ENCODE measurements at regions not wholly inside any gene's neighbourhood (a gene's known extent, or its start where the extent isn't known, plus 50 kb on each side); places are given as distances from the start of the nearest gene placed in this dataset.

DNA sequence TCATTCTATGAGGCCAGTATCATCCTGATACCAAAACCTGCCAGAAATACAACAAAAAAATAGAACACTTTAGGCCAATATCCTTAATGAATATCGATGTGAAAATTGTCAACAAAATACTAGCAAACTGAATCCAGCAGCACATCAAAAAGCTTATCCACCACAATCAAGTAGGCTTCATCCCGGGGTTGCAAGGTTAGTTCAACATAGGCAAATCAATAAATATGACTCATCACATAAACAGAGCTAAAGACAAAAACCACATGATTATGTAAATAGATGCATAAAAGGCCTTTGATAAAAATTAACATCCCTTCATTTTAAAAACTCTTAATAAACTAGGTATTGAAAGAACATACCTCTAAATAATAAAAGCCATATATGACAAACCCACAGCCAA, 403.2 kb upstream of the AZI2 start:
- Mint-ChIP-seq H3K27me3 (ENCODE audit: insufficient read depth) (no peaks in the 10 kb centered on the region), H3K27ac (no peak overlapping the region), H3K36me3 (ENCODE audit: low read depth) (no peaks in the 10 kb centered on the region), H3K4me1 (ENCODE audit: low read depth) (no peaks in the 10 kb centered on the region), H3K9me3 (peaks cover 22% of the 10 kb centered on the region), H3K4me3 (no peak overlapping the region)
- intact Hi-C loops (cut with micrococcal nuclease), result no loop called here
- no peak for DNase-seq (ENCODE audit: low spot score)

DNA sequence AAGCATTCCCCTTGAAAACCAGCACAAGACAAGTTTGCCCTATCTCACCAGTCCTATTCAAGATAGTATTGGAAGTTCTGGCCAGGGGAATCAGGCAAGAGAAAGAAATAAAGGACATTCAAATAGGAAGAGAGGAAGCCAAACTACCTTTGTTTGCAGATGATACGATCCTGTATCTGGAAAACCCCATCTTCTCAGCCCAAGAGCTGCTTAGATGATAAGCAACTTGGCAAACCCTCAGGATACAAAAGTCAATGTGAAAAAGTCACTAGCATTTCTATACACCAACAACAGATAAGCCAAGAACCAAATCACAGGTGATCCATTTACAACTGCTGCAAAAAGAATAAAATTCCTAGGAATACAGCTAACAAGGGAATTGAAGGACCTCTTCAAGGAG, 403.7 kb upstream of the AZI2 start:
- Mint-ChIP-seq H3K4me3 (no peak overlapping the region), H3K4me1 (ENCODE audit: low read depth) (no peaks in the 10 kb centered on the region)

DNA sequence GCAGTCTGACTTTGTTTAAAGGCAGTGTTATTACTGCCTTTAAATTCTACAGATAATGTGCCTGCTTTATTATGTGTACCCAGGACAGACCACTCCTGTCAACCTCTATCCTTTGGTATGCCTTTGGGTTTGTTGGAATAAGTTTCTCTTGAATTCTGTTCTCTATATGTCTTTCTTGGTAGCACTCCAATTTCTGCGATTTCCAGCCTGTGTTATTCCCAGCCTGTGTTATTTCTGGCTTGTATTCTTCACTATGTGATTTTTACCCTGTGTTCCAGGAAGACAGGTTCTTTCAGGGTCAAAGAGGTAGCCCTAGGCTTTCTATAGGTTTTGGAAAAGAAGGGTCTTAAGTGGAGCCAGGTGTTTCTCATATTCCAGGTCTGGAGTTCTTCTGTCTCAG, 407.4 kb upstream of the AZI2 start:
- no peaks in the 10 kb centered on the region for H3K4me1 Mint-ChIP-seq (ENCODE audit: low read depth)
- no peaks in the 10 kb centered on the region for H3K36me3 Mint-ChIP-seq (ENCODE audit: low read depth)
- no peak overlapping the region for H3K4me3 Mint-ChIP-seq
- H3K9me3 Mint-ChIP-seq, result peaks cover 11% of the 10 kb centered on the region
- DNase-seq (ENCODE audit: low spot score), result no peak
- H3K27ac Mint-ChIP-seq, result no peak overlapping the region
- intact Hi-C loops (cut with micrococcal nuclease), result no loop called here
- no peaks in the 10 kb centered on the region for H3K27me3 Mint-ChIP-seq (ENCODE audit: insufficient read depth)

More for the DNA sequence above, 403.7 kb upstream of the AZI2 start:
- H3K36me3 Mint-ChIP-seq (ENCODE audit: low read depth), result no peaks in the 10 kb centered on the region
- H3K27me3 Mint-ChIP-seq (ENCODE audit: insufficient read depth), result no peaks in the 10 kb centered on the region
- intact Hi-C loops (cut with micrococcal nuclease), result no loop called here
- peaks cover 22% of the 10 kb centered on the region for H3K9me3 Mint-ChIP-seq
- H3K27ac Mint-ChIP-seq, result no peak overlapping the region
- no peak for DNase-seq (ENCODE audit: low spot score)

DNA sequence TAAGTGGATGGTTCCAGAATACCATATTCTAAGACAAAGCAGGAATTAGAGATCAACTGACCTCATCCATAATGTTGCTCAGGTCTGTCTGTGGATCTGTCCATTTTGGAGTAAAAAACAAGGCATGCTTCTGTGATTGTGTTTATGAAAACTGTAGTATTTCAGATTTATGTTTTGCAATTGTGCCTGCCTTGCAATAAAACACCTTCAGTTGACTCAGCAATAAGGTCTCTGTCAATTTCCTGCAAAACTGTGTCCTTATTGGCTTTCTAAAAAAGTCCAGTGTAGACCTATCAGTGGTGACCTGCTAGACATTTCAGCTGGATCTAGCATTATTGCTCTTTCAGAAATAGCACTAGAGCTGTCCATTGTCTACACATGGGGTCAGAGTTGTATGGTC, 409.5 kb upstream of the AZI2 start:
- Mint-ChIP-seq H3K4me3 (no peak overlapping the region), H3K36me3 (ENCODE audit: low read depth) (no peaks in the 10 kb centered on the region)
- intact Hi-C loops (cut with micrococcal nuclease), result no loop called here

DNA sequence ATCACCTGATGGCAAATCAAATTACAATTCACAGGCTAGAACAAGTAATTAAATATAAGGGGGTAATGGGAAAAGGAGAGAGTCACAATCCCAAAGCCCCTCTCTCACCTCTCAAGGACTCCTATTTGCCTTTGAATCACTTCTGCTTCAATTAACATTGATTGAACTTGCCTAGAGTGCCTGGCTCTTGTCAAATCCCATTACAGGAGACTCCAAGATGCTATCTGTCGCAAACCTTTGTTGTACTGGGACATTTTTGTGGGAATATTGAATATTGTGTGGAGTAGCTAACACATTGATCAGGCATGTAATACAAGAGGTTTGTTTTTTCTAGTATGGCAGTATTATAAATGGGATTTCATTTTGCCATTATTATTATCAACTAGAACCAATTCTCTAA, 412.8 kb upstream of the AZI2 start:
- no peaks in the 10 kb centered on the region for H3K36me3 Mint-ChIP-seq (ENCODE audit: low read depth)
- intact Hi-C loops (cut with micrococcal nuclease), result no loop called here
- H3K27ac Mint-ChIP-seq, result no peak overlapping the region
- H3K27me3 Mint-ChIP-seq (ENCODE audit: insufficient read depth), result no peaks in the 10 kb centered on the region
- no peak overlapping the region for H3K4me3 Mint-ChIP-seq
- H3K9me3 Mint-ChIP-seq, result no peaks in the 10 kb centered on the region
- no peak for DNase-seq (ENCODE audit: low spot score)
- H3K4me1 Mint-ChIP-seq (ENCODE audit: low read depth), result no peaks in the 10 kb centered on the region

More for the DNA sequence above, 409.5 kb upstream of the AZI2 start:
- no peak overlapping the region for H3K27ac Mint-ChIP-seq
- no peaks in the 10 kb centered on the region for H3K9me3 Mint-ChIP-seq
- no peak for DNase-seq (ENCODE audit: low spot score)
- no peaks in the 10 kb centered on the region for H3K4me1 Mint-ChIP-seq (ENCODE audit: low read depth)
- no peaks in the 10 kb centered on the region for H3K27me3 Mint-ChIP-seq (ENCODE audit: insufficient read depth)

DNA sequence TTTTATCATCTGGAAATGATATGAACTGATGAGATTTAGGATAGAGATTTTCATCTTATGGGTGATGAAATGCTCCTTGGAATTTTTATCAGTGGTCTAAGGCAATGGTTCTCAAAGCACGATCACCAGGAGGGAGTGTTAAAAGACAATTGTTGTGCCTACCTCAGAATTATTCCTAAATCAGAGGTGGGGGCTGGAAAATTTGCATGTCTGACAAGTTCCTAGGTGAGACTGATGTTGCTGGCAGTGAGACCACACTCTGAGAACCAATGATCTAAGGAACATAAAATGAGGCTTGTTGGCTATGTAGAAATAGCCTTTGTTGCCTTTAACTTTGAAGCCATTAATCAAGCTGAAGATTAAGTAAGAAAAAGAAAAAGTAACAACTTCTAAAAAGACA, 416.6 kb upstream of the AZI2 start:
- no peaks in the 10 kb centered on the region for H3K4me1 Mint-ChIP-seq (ENCODE audit: low read depth)
- H3K36me3 Mint-ChIP-seq (ENCODE audit: low read depth), result no peaks in the 10 kb centered on the region
- no peak for DNase-seq (ENCODE audit: low spot score)
- H3K9me3 Mint-ChIP-seq, result peaks cover 3% of the 10 kb centered on the region
- H3K27me3 Mint-ChIP-seq (ENCODE audit: insufficient read depth), result no peaks in the 10 kb centered on the region
- no peak overlapping the region for H3K27ac Mint-ChIP-seq
- intact Hi-C loops (cut with micrococcal nuclease), result no loop called here
- no peak overlapping the region for H3K4me3 Mint-ChIP-seq

DNA sequence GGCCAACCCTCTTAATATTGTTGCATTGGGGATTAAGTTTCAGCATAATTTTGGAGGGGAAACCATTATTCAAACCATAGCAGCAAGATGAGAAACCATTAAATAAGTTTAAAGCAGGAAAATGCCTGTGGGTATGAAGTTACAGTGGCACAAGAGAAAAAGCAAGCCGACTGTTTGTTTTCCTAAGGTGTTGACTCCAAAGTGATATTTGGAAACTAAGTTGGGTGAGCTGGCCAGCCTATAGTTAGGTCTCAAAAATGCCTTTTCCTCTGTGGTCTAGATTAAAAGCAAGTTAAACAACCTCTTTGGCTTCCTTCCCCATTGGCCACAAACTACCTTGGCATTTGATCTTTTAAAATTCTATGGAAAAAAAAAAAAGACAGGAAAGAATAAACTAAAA, 419.8 kb upstream of the AZI2 start:
- DNase-seq (ENCODE audit: low spot score), result no peak
- H3K27ac Mint-ChIP-seq, result no peak overlapping the region
- intact Hi-C loops (cut with micrococcal nuclease), result no loop called here
- peaks cover 20% of the 10 kb centered on the region for H3K9me3 Mint-ChIP-seq
- H3K27me3 Mint-ChIP-seq (ENCODE audit: insufficient read depth), result no peaks in the 10 kb centered on the region
- no peaks in the 10 kb centered on the region for H3K36me3 Mint-ChIP-seq (ENCODE audit: low read depth)
- H3K4me1 Mint-ChIP-seq (ENCODE audit: low read depth), result no peaks in the 10 kb centered on the region
- H3K4me3 Mint-ChIP-seq, result no peak overlapping the region

DNA sequence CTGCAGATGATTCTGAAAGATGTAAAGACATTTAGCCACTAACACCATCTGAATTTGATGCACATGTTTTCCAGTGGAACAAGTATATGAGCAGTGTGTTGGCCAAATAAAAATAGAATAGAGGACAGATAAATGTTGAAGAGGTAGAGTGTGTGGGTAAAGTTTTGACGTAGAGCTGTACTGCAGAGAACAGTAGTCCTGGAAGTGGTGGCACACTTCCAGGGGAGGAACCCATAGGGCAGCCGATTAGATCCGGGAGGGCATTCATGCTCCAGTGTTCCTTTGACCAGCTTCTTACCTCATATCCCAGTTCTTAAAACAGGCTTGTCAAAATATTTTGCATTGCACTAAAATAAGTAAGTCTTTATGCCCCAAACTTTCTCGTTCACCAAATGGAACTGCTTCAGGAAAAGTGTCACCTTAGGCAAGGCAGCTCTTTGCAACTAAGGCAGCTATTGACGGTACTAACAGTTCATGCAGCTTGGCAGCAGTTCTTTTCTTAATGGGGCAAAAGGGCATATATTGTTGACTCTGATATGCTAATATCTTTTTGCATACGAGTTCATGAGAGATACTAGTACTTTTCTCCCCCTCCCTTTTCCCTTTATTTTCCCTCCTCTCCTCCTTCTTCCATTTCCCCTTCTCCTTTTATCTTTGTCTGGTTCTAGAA, 429.3 kb upstream of the AZI2 start:
- H3K4me3 Mint-ChIP-seq, result no peak overlapping the region
- no peaks in the 10 kb centered on the region for H3K4me1 Mint-ChIP-seq (ENCODE audit: low read depth)
- no peaks in the 10 kb centered on the region for H3K36me3 Mint-ChIP-seq (ENCODE audit: low read depth)
- peaks cover 3% of the 10 kb centered on the region for H3K27me3 Mint-ChIP-seq (ENCODE audit: insufficient read depth)
- no peak for DNase-seq (ENCODE audit: low spot score)
- no peak overlapping the region for H3K27ac Mint-ChIP-seq
- peaks cover 9% of the 10 kb centered on the region for H3K9me3 Mint-ChIP-seq
- intact Hi-C loops (cut with micrococcal nuclease), result no loop called here

DNA sequence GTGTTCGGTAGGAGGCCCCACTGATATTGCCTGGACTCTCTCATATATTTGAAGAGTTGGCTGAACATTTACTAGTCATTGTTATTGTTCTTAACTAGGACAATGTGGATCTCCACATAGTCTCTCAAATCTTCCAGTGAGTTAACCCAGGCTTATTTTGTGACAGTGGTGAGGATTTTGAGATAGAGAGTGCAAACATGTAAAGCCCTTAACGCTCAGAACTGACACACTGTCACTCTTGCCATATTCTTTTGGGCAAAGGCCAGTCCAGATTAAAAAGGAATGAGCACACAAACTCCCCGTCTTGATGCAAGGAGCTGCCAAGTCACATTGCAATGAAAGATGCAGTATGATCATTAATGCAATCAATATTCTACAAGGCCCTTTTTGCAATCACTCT, 431.9 kb upstream of the AZI2 start:
- Mint-ChIP-seq H3K4me3 (no peak overlapping the region), H3K9me3 (no peaks in the 10 kb centered on the region), H3K36me3 (ENCODE audit: low read depth) (no peaks in the 10 kb centered on the region), H3K27ac (no peak overlapping the region), H3K4me1 (ENCODE audit: low read depth) (no peaks in the 10 kb centered on the region), H3K27me3 (ENCODE audit: insufficient read depth) (peaks cover 3% of the 10 kb centered on the region)
- DNase-seq (ENCODE audit: low spot score), result no peak
- intact Hi-C loops (cut with micrococcal nuclease), result no loop called here

DNA sequence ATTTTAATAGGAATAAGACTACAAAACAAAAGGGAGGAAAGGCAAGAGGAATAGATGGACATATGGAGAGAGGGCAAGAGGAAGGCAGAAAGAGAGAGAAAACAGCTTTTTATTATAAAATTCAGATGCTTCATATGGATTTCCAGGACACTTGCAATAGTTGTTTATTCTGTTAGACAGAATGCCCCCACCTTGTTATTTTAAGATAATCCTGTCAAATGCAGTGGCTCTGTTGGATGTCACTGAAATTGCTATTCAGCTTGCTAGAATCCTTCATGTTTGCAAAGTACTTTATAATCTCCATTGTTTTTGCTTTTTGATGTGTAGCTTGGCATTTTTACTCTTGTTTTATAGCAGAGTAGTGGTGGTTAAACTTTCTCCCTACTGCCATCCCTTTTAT, 432.4 kb upstream of the AZI2 start:
- intact Hi-C loops (cut with micrococcal nuclease), result no loop called here
- DNase-seq (ENCODE audit: low spot score), result no peak
- Mint-ChIP-seq H3K36me3 (ENCODE audit: low read depth) (no peaks in the 10 kb centered on the region), H3K9me3 (no peaks in the 10 kb centered on the region), H3K27ac (no peak overlapping the region), H3K27me3 (ENCODE audit: insufficient read depth) (peaks cover 3% of the 10 kb centered on the region), H3K4me3 (no peak overlapping the region), H3K4me1 (ENCODE audit: low read depth) (no peaks in the 10 kb centered on the region)

DNA sequence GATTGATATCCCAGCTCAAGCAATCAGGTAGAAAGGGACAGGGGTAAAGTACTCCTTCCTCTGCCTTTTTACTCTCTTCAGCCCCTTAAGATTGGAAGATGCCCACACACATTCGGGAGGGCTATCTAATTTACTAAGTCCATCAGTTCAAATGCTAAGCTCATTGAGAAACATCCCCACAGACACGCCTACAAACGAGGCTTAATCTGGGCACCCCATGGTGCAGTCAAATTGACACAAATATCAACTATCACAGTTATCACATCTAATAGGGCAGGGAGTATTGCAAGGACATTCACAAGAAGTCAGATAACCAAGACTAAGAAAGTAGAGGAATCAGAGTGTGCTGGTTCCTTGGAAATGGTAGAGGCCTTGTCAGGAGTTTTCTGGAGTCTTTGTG, 437.8 kb upstream of the AZI2 start:
- Mint-ChIP-seq H3K9me3 (no peaks in the 10 kb centered on the region), H3K4me1 (ENCODE audit: low read depth) (no peaks in the 10 kb centered on the region), H3K27ac (no peak overlapping the region), H3K4me3 (no peak overlapping the region), H3K36me3 (ENCODE audit: low read depth) (no peaks in the 10 kb centered on the region), H3K27me3 (ENCODE audit: insufficient read depth) (no peaks in the 10 kb centered on the region)
- DNase-seq (ENCODE audit: low spot score), result no peak
- intact Hi-C loops (cut with micrococcal nuclease), result no loop called here

DNA sequence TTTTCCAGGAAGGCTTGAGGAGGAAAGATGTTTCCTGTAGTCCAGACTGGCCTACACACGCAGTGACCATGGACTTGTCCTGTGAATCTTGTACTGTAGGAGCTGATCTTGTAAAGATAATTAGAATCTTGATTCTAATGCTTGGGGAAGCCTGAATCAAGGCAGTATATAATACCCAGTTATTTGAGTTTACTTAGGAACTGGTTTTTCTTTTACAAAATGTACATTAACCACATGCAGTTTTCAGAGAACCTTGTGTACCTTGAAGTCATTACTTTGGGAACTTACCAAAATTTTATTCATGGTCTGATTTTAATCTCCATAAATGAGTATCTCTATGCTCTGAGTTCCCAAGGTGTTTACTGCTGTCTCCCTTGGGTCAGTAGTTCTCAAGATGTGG, 439.9 kb upstream of the AZI2 start:
- Mint-ChIP-seq H3K27me3 (ENCODE audit: insufficient read depth) (no peaks in the 10 kb centered on the region), H3K9me3 (no peaks in the 10 kb centered on the region), H3K36me3 (ENCODE audit: low read depth) (no peaks in the 10 kb centered on the region), H3K27ac (no peak overlapping the region), H3K4me3 (no peak overlapping the region), H3K4me1 (ENCODE audit: low read depth) (no peaks in the 10 kb centered on the region)
- no peak for DNase-seq (ENCODE audit: low spot score)
- intact Hi-C loops (cut with micrococcal nuclease), result no loop called here

DNA sequence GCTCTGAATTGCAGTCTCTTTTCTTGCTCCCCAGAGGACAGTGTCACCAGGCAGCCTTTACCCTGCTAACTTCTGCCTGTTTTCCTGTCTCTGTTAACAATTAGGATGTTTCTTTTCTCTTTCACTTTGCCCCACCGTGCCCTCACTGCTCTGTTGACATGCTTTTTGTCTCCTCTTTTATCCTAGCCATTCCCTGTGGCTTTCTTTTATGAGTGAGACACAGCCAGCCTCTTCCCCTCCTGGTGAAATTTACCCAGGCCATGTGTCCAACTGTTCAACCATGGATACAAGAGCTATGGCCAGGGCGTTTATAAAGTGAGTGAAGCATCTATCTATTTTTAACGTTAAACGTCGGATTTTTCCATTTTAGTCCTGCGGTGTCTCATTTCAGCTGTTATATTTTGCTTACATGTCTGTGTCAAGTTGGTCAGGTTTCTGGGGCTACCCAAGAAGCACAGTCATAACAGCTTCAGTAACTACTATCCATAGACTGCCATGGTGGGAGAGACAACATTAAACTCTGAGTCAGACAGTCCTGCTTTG, 443.2 kb upstream of the AZI2 start:
- Mint-ChIP-seq H3K36me3 (ENCODE audit: low read depth) (no peaks in the 10 kb centered on the region), H3K27me3 (ENCODE audit: insufficient read depth) (no peaks in the 10 kb centered on the region), H3K27ac (no peak overlapping the region), H3K4me1 (ENCODE audit: low read depth) (no peaks in the 10 kb centered on the region), H3K9me3 (no peaks in the 10 kb centered on the region), H3K4me3 (no peak overlapping the region)
- intact Hi-C loops (cut with micrococcal nuclease), result no loop called here
- no peak for DNase-seq (ENCODE audit: low spot score)

DNA sequence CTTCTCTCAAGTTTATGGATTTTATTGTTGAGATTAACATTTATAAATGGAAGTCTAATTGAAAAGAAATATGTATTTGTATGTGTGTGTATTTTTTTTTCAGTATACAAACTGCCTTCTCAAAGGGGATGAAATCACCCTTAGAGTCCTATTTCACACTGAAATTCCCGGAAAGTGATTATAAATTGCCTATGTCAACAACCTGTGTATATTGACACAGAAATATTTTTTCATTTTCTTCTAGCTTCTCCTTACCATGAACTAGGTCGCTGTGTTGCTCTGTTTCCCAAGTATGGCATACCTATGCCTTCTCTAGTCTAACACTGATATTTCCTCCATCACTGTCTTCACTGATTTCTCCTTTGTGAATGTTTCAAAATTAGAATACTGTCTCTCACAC, 444.0 kb upstream of the AZI2 start:
- no peaks in the 10 kb centered on the region for H3K4me1 Mint-ChIP-seq (ENCODE audit: low read depth)
- no peak overlapping the region for H3K4me3 Mint-ChIP-seq
- H3K36me3 Mint-ChIP-seq (ENCODE audit: low read depth), result no peaks in the 10 kb centered on the region
- intact Hi-C loops (cut with micrococcal nuclease), result no loop called here
- DNase-seq (ENCODE audit: low spot score), result no peak
- H3K27ac Mint-ChIP-seq, result no peak overlapping the region
- H3K9me3 Mint-ChIP-seq, result no peaks in the 10 kb centered on the region
- no peaks in the 10 kb centered on the region for H3K27me3 Mint-ChIP-seq (ENCODE audit: insufficient read depth)
